ENCODE measurements at regions not wholly inside any gene's neighbourhood (a gene's known extent, or its start where the extent isn't known, plus 50 kb on each side); places are given as distances from the start of the nearest gene placed in this dataset.
"Not testable (repeated sequence)": the region's sequence is repeated elsewhere in the genome, so short reads cannot be mapped to it uniquely, and the experiment has no call there.

- DNase-seq; H3K27ac Mint-ChIP-seq; H3K4me3 Mint-ChIP-seq; H3K9me3 Mint-ChIP-seq (ENCODE audit: insufficient read depth); H3K36me3 Mint-ChIP-seq (ENCODE audit: low read depth); CTCF ChIA-PET; POLR2A ChIA-PET; ATAC-seq; H3K4me1 Mint-ChIP-seq (ENCODE audit: low read depth); H3K27me3 Mint-ChIP-seq (ENCODE audit: low read depth): not testable (repeated sequence)
Measured at GRCh38 chr7:97449448-97449847, 282.4 kb upstream of the TAC1 start.

- Mint-ChIP-seq H3K4me1 (ENCODE audit: low read depth) (no peaks in the 10 kb centered on the region), H3K27ac (no peak overlapping the region), H3K36me3 (ENCODE audit: low read depth) (no peaks in the 10 kb centered on the region), H3K27me3 (ENCODE audit: low read depth) (no peaks in the 10 kb centered on the region), H3K4me3 (no peak overlapping the region), H3K9me3 (ENCODE audit: insufficient read depth) (peaks cover 8% of the 10 kb centered on the region)
- ChIA-PET POLR2A (no interaction called here), CTCF (no interaction called here)
- DNase-seq (no peak), ATAC-seq (no peak)
Measured at GRCh38 chr7:97450516-97450915, 281.4 kb upstream of the TAC1 start.

- Mint-ChIP-seq H3K27me3 (ENCODE audit: low read depth) (no peaks in the 10 kb centered on the region), H3K4me3 (no peak overlapping the region), H3K27ac (no peak overlapping the region), H3K36me3 (ENCODE audit: low read depth) (no peaks in the 10 kb centered on the region), H3K4me1 (ENCODE audit: low read depth) (no peaks in the 10 kb centered on the region), H3K9me3 (ENCODE audit: insufficient read depth) (no peaks in the 10 kb centered on the region)
- ChIA-PET POLR2A (no interaction called here), CTCF (no interaction called here)
- no peak for ATAC-seq
- no peak for DNase-seq
Measured at GRCh38 chr7:97454636-97455035, 277.2 kb upstream of the TAC1 start.

- no peak overlapping the region for H3K4me3 Mint-ChIP-seq
Measured at GRCh38 chr7:97457054-97457453, 274.8 kb upstream of the TAC1 start.

GRCh38 chr7:97460433-97460832, 271.5 kb upstream of the TAC1 start:
- Mint-ChIP-seq H3K9me3 (ENCODE audit: insufficient read depth) (peaks cover 5% of the 10 kb centered on the region), H3K27ac (no peak overlapping the region), H3K4me3 (no peak overlapping the region), H3K36me3 (ENCODE audit: low read depth) (no peaks in the 10 kb centered on the region), H3K27me3 (ENCODE audit: low read depth) (no peaks in the 10 kb centered on the region), H3K4me1 (ENCODE audit: low read depth) (no peaks in the 10 kb centered on the region)
- no peak for DNase-seq
- ATAC-seq = no peak
- CTCF ChIA-PET = no interaction called here
- POLR2A ChIA-PET = no interaction called here

More at GRCh38 chr7:97457054-97457453, 274.8 kb upstream of the TAC1 start:
- ChIA-PET CTCF (no interaction called here), POLR2A (no interaction called here)
- H3K36me3 Mint-ChIP-seq (ENCODE audit: low read depth) = no peaks in the 10 kb centered on the region
- no peak for DNase-seq
- no peak for ATAC-seq
- no peak overlapping the region for H3K27ac Mint-ChIP-seq
- H3K9me3 Mint-ChIP-seq (ENCODE audit: insufficient read depth) = peaks cover 5% of the 10 kb centered on the region
- H3K4me1 Mint-ChIP-seq (ENCODE audit: low read depth) = no peaks in the 10 kb centered on the region
- no peaks in the 10 kb centered on the region for H3K27me3 Mint-ChIP-seq (ENCODE audit: low read depth)

- POLR2A ChIA-PET = no interaction called here
- no peak for DNase-seq
- Mint-ChIP-seq H3K4me3 (no peak overlapping the region), H3K27me3 (ENCODE audit: low read depth) (no peaks in the 10 kb centered on the region), H3K9me3 (ENCODE audit: insufficient read depth) (peaks cover 5% of the 10 kb centered on the region), H3K27ac (no peak overlapping the region), H3K36me3 (ENCODE audit: low read depth) (no peaks in the 10 kb centered on the region), H3K4me1 (ENCODE audit: low read depth) (no peaks in the 10 kb centered on the region)
- CTCF ChIA-PET = no interaction called here
- ATAC-seq = no peak
Measured at GRCh38 chr7:97461596-97461995, 270.3 kb upstream of the TAC1 start.

GRCh38 chr7:97466071-97466470, 265.8 kb upstream of the TAC1 start:
- H3K9me3 Mint-ChIP-seq (ENCODE audit: insufficient read depth) = no peaks in the 10 kb centered on the region
- H3K4me1 Mint-ChIP-seq (ENCODE audit: low read depth) = no peaks in the 10 kb centered on the region
- ChIA-PET CTCF (no interaction called here), POLR2A (no interaction called here)
- DNase-seq (no peak), ATAC-seq (no peak)
- H3K36me3 Mint-ChIP-seq (ENCODE audit: low read depth) = no peaks in the 10 kb centered on the region
- H3K27me3 Mint-ChIP-seq (ENCODE audit: low read depth) = no peaks in the 10 kb centered on the region
- no peak overlapping the region for H3K4me3 Mint-ChIP-seq
- H3K27ac Mint-ChIP-seq = no peak overlapping the region

GRCh38 chr7:97466999-97467740, 264.7 kb upstream of the TAC1 start:
- H3K4me3 Mint-ChIP-seq = no peak overlapping the region
- no peaks in the 10 kb centered on the region for H3K36me3 Mint-ChIP-seq (ENCODE audit: low read depth)
- no peak overlapping the region for H3K27ac Mint-ChIP-seq
- ATAC-seq (no peak), DNase-seq (no peak)
- H3K27me3 Mint-ChIP-seq (ENCODE audit: low read depth) = no peaks in the 10 kb centered on the region
- ChIA-PET POLR2A (no interaction called here), CTCF (no interaction called here)
- H3K9me3 Mint-ChIP-seq (ENCODE audit: insufficient read depth) = no peaks in the 10 kb centered on the region
- no peaks in the 10 kb centered on the region for H3K4me1 Mint-ChIP-seq (ENCODE audit: low read depth)

GRCh38 chr7:97468493-97468892, 263.4 kb upstream of the TAC1 start:
- POLR2A ChIA-PET = no interaction called here
- no peaks in the 10 kb centered on the region for H3K36me3 Mint-ChIP-seq (ENCODE audit: low read depth)
- H3K4me3 Mint-ChIP-seq = no peak overlapping the region
- no peaks in the 10 kb centered on the region for H3K27me3 Mint-ChIP-seq (ENCODE audit: low read depth)
- H3K9me3 Mint-ChIP-seq (ENCODE audit: insufficient read depth) = no peaks in the 10 kb centered on the region
- ATAC-seq (no peak), DNase-seq (no peak)
- H3K4me1 Mint-ChIP-seq (ENCODE audit: low read depth) = no peaks in the 10 kb centered on the region
- CTCF ChIA-PET = no interaction called here
- no peak overlapping the region for H3K27ac Mint-ChIP-seq

GRCh38 chr7:97470726-97471125, 261.2 kb upstream of the TAC1 start:
- Mint-ChIP-seq H3K27ac (no peak overlapping the region), H3K4me1 (ENCODE audit: low read depth) (no peaks in the 10 kb centered on the region), H3K27me3 (ENCODE audit: low read depth) (no peaks in the 10 kb centered on the region), H3K4me3 (no peak overlapping the region), H3K9me3 (ENCODE audit: insufficient read depth) (no peaks in the 10 kb centered on the region), H3K36me3 (ENCODE audit: low read depth) (no peaks in the 10 kb centered on the region)
- ChIA-PET CTCF (no interaction called here), POLR2A (no interaction called here)
- DNase-seq (no peak), ATAC-seq (no peak)

- ChIA-PET CTCF (no interaction called here), POLR2A (no interaction called here)
- Mint-ChIP-seq H3K27me3 (ENCODE audit: low read depth) (no peaks in the 10 kb centered on the region), H3K36me3 (ENCODE audit: low read depth) (no peaks in the 10 kb centered on the region), H3K27ac (no peak overlapping the region), H3K4me3 (no peak overlapping the region), H3K4me1 (ENCODE audit: low read depth) (no peaks in the 10 kb centered on the region), H3K9me3 (ENCODE audit: insufficient read depth) (no peaks in the 10 kb centered on the region)
- ATAC-seq = no peak
- DNase-seq = no peak
Measured at GRCh38 chr7:97471491-97471890, 260.4 kb upstream of the TAC1 start.

- no peaks in the 10 kb centered on the region for H3K4me1 Mint-ChIP-seq (ENCODE audit: low read depth)
- ChIA-PET POLR2A (no interaction called here), CTCF (no interaction called here)
- ATAC-seq (no peak), DNase-seq (no peak)
- no peak overlapping the region for H3K4me3 Mint-ChIP-seq
- H3K27me3 Mint-ChIP-seq (ENCODE audit: low read depth) = no peaks in the 10 kb centered on the region
- H3K9me3 Mint-ChIP-seq (ENCODE audit: insufficient read depth) = no peaks in the 10 kb centered on the region
- H3K27ac Mint-ChIP-seq = no peak overlapping the region
- no peaks in the 10 kb centered on the region for H3K36me3 Mint-ChIP-seq (ENCODE audit: low read depth)
Measured at GRCh38 chr7:97479740-97480290, 252.1 kb upstream of the TAC1 start.

- H3K36me3 Mint-ChIP-seq (ENCODE audit: low read depth) = no peaks in the 10 kb centered on the region
- ChIA-PET CTCF (no interaction called here), POLR2A (no interaction called here)
- no peaks in the 10 kb centered on the region for H3K27me3 Mint-ChIP-seq (ENCODE audit: low read depth)
- no peak for ATAC-seq
- H3K4me3 Mint-ChIP-seq = no peak overlapping the region
- H3K9me3 Mint-ChIP-seq (ENCODE audit: insufficient read depth) = no peaks in the 10 kb centered on the region
- H3K27ac Mint-ChIP-seq = no peak overlapping the region
- DNase-seq = no peak
- H3K4me1 Mint-ChIP-seq (ENCODE audit: low read depth) = no peaks in the 10 kb centered on the region
Measured at GRCh38 chr7:97480772-97481390, 251.0 kb upstream of the TAC1 start.
